Liver (tissue), 6 donors: ENCODE measurements at regions not wholly inside any gene's neighbourhood (a gene's known extent, or its start where the extent isn't known, plus 50 kb on each side); places are given as distances from the start of the nearest gene placed in this dataset.
"Not testable (repeated sequence)": the region's sequence is repeated elsewhere in the genome, so short reads cannot be mapped to it uniquely, and the experiment has no call there.

Source experiments
- DNase-seq: peaks from one replicate; pipeline ENCODE4 v3.0.0-alpha.2; 2017; ENCODE audit warnings: low spot score
- H3K27ac ChIP-seq, 2 donors: one replicate each; pipeline ENCODE4 v1.7.0; 2013; ENCODE audit warnings: inconsistent platforms in 2 of 2, low read length in 2 of 2, control low read depth in 1 of 2, low read depth in 1 of 2, mild to moderate bottlenecking in 1 of 2
- H3K27me3 ChIP-seq, 4 donors: one replicate each; pipeline versions ENCODE4 v1.6.1 to v1.7.0; 2013; ENCODE audit warnings: low read length in 3 of 4, inconsistent platforms in 1 of 4, mild to moderate bottlenecking in 1 of 4, moderate library complexity in 1 of 4; ENCODE audit not compliant: control insufficient read depth in 4 of 4, insufficient read depth in 4 of 4
- H3K36me3 ChIP-seq, 4 donors: one replicate each; pipeline versions ENCODE4 v1.6.1 to v1.7.0; 2013; ENCODE audit warnings: low read length in 3 of 4, mild to moderate bottlenecking in 3 of 4, low read depth in 1 of 4, moderate library complexity in 1 of 4; ENCODE audit not compliant: control insufficient read depth in 4 of 4, insufficient read depth in 3 of 4
- H3K4me1 ChIP-seq, 4 donors: one replicate each; pipeline versions ENCODE4 v1.6.1 to v1.7.0; 2013; ENCODE audit warnings: low read length in 3 of 4, mild to moderate bottlenecking in 3 of 4, moderate library complexity in 1 of 4; ENCODE audit not compliant: control insufficient read depth in 4 of 4, insufficient read depth in 4 of 4
- H3K4me3 ChIP-seq, 3 donors: one replicate each; pipeline versions ENCODE4 v1.6.1 to v1.7.0; 2013; ENCODE audit warnings: low read length in 3 of 3, control low read depth in 1 of 3, low read depth in 1 of 3, mild to moderate bottlenecking in 1 of 3
- H3K9ac ChIP-seq, 2 donors: one replicate each; pipeline ENCODE4 v1.7.0; 2013; ENCODE audit warnings: low read length in 2 of 2, mild to moderate bottlenecking in 2 of 2, moderate library complexity in 2 of 2, control low read depth in 1 of 2, low read depth in 1 of 2
- H3K9me3 ChIP-seq, 4 donors: one replicate each; pipeline versions ENCODE4 v1.6.1 to v1.7.0; 2013; ENCODE audit warnings: low read length in 3 of 4; ENCODE audit not compliant: control insufficient read depth in 4 of 4
- FOXA1 ChIP-seq: IDR thresholded peaks from 2 replicates; pipeline ENCODE4 v1.6.1; 2016; ENCODE audit warnings: antibody characterized with exemption
- FOXA2 ChIP-seq: IDR thresholded peaks from 2 replicates; pipeline ENCODE4 v1.6.1; 2016; ENCODE audit warnings: antibody characterized with exemption
- WGBS: extraction: QIAGEN DNeasy Blood & Tissue Kit; methylation state at CpG from one replicate; pipeline ENCODE4 v1.1.7; 2013; 5-methylcytosine and 5-hydroxymethylcytosine counted together
- donor health status: healthy.
- donor health status: healthy.
- donor health status: healthy.

DNA sequence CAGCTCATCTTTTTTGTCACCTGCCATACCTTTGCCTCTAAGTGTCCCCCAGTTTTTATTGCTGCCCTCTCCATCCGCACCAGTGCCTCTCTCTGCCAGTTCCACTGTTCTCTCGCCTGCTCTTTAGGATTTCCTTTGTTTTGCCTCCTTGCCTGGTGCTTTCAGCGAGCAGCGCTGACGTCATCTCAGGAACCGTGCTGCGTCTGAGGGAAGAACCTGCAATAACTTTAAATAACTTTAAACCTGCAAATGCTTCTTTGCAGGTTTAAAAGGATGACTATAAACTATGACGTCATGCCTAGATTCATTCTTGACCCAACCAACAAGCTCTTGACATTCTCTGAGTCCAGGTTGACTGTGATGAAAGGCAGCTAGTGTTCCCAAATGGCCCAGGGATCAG is 105.1 kb downstream of the LRRC74B start:
- H3K27me3 ChIP-seq, DNase-seq, H3K9ac ChIP-seq, H3K4me3 ChIP-seq, H3K9me3 ChIP-seq, H3K36me3 ChIP-seq, H3K27ac ChIP-seq, H3K4me1 ChIP-seq: not testable (repeated sequence)
- 33% methylated on average over 6 of the region's 8 CpGs for WGBS

DNA sequence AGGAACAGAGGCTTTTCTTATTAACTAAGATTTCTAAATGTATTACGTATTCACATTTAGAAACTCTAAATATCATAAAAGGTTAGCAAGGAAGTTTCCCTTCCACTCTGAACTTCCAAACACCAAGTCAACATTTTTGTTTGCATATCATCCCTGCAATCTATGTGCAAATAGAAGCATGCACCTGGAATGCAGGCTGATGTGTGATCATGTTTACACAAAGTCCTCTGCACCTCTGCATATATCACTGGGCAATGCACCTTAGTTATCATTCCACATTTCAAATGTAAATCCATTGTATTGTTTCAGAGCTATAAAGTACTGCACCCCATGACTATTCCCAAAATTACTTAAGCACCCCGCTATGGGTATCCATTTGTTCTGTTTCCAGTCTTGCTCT is 142.1 kb downstream of the LRRC74B start:
- TF ChIP-seq FOXA1, result peak; percentile 26
- peak; percentile 71 for TF ChIP-seq FOXA2
- H3K9me3 ChIP-seq, H3K4me3 ChIP-seq, DNase-seq, H3K27me3 ChIP-seq, H3K36me3 ChIP-seq, H3K4me1 ChIP-seq, H3K9ac ChIP-seq, H3K27ac ChIP-seq: not testable (repeated sequence)
- WGBS, result no CpG with 5 or more reads among the region's 2 CpGs

DNA sequence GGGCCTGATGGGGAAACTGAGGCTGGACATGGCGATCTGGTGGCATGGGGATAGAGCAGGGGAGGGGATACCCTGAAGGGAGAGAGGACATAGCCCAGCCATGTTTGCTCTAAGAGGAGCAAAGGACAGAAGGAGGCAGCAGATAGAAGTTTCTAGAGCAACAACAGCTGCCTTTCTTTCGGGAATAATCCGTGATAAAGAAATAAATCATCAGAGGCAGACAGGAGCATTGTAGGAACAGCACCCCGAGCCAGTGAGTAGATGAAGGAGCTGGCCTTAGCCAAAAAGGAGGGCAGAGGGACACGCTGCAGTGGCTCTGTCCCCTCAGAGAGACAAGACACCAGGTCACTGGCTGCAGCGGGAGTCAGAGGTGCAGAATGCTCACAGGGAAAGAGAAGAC is 166.3 kb downstream of the LRRC74B start:
- not testable (repeated sequence) for H3K27me3 ChIP-seq, H3K4me3 ChIP-seq, H3K4me1 ChIP-seq, H3K9me3 ChIP-seq, H3K27ac ChIP-seq, H3K36me3 ChIP-seq, H3K9ac ChIP-seq, DNase-seq
- 65% methylated on average over 3 of the region's 6 CpGs for WGBS

DNA sequence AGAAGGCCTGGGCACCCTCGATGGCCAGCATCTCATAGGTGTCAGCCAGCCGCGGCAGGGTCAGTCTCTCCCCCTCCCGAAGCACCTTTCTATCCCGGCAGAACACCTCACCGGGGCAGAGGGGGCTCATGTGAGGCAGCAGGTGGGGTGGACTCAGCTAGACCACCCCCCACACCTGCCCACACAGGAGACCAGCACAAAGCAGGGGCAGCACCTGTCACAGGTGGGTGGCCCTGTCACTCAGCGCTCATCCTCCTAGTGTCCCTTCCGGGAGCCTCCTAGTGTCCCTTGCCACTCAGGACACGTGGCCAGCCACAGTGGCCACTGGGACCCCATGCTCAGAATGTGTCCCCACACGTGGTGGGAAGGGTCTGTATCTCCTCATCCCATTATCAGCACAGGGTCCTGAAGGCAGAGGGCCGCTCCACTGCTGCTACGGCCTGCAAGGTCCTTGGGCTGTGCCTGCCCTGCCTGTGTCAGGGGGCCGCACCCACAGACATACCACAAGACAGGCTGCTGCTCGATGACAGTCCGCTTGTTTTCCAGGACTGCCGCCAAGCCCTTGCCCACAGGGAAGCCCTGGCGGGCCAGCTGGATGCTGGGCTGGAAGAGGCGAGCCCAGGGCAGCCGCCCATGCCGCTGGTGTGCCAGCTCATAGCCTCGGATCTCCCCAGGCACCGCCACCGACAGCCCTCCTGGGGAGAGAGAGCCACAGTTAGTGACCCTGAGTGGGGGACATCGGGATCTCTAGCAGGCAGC is 167.4 kb upstream of the RIMBP3B start:
- not testable (repeated sequence) for H3K9ac ChIP-seq, H3K27ac ChIP-seq, DNase-seq, H3K4me1 ChIP-seq, H3K4me3 ChIP-seq, H3K27me3 ChIP-seq, H3K9me3 ChIP-seq, H3K36me3 ChIP-seq
- 76% methylated on average over 7 of the region's 24 CpGs for WGBS

DNA sequence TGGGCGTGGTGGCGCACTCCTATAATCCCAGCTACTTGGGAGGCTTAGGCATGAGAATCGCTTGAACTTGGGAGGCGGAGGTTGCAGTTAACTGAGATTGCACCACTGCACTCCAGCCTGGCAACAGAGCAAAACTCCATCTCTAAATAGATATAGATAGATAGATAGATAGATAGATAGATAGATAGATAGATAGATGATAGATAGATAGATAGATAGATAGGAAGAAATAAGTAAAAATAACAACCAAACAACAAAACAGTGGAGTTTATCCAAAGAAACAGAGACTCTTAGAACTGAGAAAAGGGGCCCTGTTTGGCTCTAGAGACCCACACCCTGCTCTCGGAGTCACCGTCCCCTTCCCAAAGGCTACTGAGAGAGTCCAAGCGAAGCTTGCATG is 158.7 kb upstream of the RIMBP3B start:
- not testable (repeated sequence) for H3K4me3 ChIP-seq, H3K9ac ChIP-seq, H3K4me1 ChIP-seq, H3K36me3 ChIP-seq, H3K9me3 ChIP-seq, H3K27me3 ChIP-seq, H3K27ac ChIP-seq, DNase-seq
- WGBS, result 82% methylated on average over 6 of the region's 7 CpGs

- not testable (repeated sequence) for DNase-seq, H3K27ac ChIP-seq, H3K36me3 ChIP-seq, H3K9me3 ChIP-seq, H3K4me3 ChIP-seq, H3K4me1 ChIP-seq, H3K27me3 ChIP-seq, H3K9ac ChIP-seq
- 73% methylated on average over 9 of the region's 16 CpGs for WGBS
Observed at GRCh38 chr22:21226901-21227693, 156.5 kb upstream of the RIMBP3B start.

- H3K4me1 ChIP-seq, H3K9ac ChIP-seq, H3K27me3 ChIP-seq, DNase-seq, H3K36me3 ChIP-seq, H3K4me3 ChIP-seq, H3K9me3 ChIP-seq, H3K27ac ChIP-seq: not testable (repeated sequence)
- WGBS, result 64% methylated on average over 2 of the region's 3 CpGs
Observed at GRCh38 chr22:21251435-21251834, 132.1 kb upstream of the RIMBP3B start.

- H3K4me3 ChIP-seq, H3K27me3 ChIP-seq, DNase-seq, H3K9me3 ChIP-seq, H3K9ac ChIP-seq, H3K4me1 ChIP-seq, H3K27ac ChIP-seq, H3K36me3 ChIP-seq: not testable (repeated sequence)
- 86% methylated on average over 6 of the region's 10 CpGs for WGBS
Observed at GRCh38 chr22:21282646-21283045, 100.9 kb upstream of the RIMBP3B start.
